Liver (tissue), 3 donors: ENCODE measurements at regions not wholly inside any gene's neighbourhood (a gene's known extent, or its start where the extent isn't known, plus 50 kb on each side); places are given as distances from the start of the nearest gene placed in this dataset.
"Not testable (repeated sequence)": the region's sequence is repeated elsewhere in the genome, so short reads cannot be mapped to it uniquely, and the experiment has no call there.

ENCODE experiments used
- JUND ChIP-seq, 2 donors: IDR thresholded peaks; 2 replicates each; pipeline ENCODE4 v1.6.1; 2016; ENCODE audit warnings: antibody characterized with exemption in 2 of 2
- YY1 ChIP-seq: IDR thresholded peaks from 2 replicates; pipeline ENCODE4 v1.6.1; 2016; ENCODE audit warnings: antibody characterized with exemption, mild to moderate bottlenecking
- TF ChIP-seq, protein P1 (sequence below): IDR thresholded peaks from 2 replicates; pipeline ENCODE4 v1.6.1; 2016; ENCODE audit warnings: antibody characterized with exemption, mild to moderate bottlenecking
- TF ChIP-seq, protein P2 (sequence below): fragments of 150-350 bp; IDR thresholded peaks from 2 replicates; pipeline ENCODE4 v1.5.1; 2017; ENCODE audit warnings: improper control_type of control experiment, low read depth, low read length; ENCODE audit not compliant: missing input control
- donor health status: healthy.
- donor health status: healthy.

DNA sequence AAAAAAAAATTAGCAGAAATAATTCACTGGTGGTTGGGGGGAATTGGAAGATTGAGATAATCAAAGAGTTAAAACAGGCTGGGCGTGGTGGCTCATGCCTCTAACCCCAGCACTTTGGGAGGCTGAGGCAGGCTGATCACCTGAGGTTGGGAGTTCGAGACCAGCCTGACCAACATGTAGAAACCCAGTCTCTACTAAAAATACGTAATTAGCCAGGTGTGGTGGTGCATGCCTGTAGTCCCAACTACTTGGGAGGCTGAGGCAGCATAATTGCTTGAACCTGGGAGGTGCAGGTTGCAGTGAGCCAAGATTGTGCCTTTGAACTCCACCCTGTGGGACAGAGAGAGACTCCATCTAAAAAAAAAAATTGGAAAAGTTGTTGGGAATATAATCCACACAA is 173.2 kb upstream of the TPTE start:
- TF ChIP-seq, protein P1, sequence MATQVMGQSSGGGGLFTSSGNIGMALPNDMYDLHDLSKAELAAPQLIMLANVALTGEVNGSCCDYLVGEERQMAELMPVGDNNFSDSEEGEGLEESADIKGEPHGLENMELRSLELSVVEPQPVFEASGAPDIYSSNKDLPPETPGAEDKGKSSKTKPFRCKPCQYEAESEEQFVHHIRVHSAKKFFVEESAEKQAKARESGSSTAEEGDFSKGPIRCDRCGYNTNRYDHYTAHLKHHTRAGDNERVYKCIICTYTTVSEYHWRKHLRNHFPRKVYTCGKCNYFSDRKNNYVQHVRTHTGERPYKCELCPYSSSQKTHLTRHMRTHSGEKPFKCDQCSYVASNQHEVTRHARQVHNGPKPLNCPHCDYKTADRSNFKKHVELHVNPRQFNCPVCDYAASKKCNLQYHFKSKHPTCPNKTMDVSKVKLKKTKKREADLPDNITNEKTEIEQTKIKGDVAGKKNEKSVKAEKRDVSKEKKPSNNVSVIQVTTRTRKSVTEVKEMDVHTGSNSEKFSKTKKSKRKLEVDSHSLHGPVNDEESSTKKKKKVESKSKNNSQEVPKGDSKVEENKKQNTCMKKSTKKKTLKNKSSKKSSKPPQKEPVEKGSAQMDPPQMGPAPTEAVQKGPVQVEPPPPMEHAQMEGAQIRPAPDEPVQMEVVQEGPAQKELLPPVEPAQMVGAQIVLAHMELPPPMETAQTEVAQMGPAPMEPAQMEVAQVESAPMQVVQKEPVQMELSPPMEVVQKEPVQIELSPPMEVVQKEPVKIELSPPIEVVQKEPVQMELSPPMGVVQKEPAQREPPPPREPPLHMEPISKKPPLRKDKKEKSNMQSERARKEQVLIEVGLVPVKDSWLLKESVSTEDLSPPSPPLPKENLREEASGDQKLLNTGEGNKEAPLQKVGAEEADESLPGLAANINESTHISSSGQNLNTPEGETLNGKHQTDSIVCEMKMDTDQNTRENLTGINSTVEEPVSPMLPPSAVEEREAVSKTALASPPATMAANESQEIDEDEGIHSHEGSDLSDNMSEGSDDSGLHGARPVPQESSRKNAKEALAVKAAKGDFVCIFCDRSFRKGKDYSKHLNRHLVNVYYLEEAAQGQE: not testable (repeated sequence)
- TF ChIP-seq, protein P2, sequence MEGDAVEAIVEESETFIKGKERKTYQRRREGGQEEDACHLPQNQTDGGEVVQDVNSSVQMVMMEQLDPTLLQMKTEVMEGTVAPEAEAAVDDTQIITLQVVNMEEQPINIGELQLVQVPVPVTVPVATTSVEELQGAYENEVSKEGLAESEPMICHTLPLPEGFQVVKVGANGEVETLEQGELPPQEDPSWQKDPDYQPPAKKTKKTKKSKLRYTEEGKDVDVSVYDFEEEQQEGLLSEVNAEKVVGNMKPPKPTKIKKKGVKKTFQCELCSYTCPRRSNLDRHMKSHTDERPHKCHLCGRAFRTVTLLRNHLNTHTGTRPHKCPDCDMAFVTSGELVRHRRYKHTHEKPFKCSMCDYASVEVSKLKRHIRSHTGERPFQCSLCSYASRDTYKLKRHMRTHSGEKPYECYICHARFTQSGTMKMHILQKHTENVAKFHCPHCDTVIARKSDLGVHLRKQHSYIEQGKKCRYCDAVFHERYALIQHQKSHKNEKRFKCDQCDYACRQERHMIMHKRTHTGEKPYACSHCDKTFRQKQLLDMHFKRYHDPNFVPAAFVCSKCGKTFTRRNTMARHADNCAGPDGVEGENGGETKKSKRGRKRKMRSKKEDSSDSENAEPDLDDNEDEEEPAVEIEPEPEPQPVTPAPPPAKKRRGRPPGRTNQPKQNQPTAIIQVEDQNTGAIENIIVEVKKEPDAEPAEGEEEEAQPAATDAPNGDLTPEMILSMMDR: not testable (repeated sequence)
- not testable (repeated sequence) for TF ChIP-seq YY1; JUND (IDR thresholded peaks at IDR 0.05)
